ENCODE measurements at regions not wholly inside any gene's neighbourhood (a gene's known extent, or its start where the extent isn't known, plus 50 kb on each side); places are given as distances from the start of the nearest gene placed in this dataset.
"Not testable (repeated sequence)": the region's sequence is repeated elsewhere in the genome, so short reads cannot be mapped to it uniquely, and the experiment has no call there.

GRCh38 chr3:94482686-94483085, 419.8 kb downstream of the NSUN3 start:
- no peak for TF ChIP-seq LEF1 (IDR thresholded peaks at IDR 0.05; ENCODE audit: borderline replicate concordance)
- TF ChIP-seq ZNF384 (IDR thresholded peaks at IDR 0.05) = no peak
- DNase-seq (ENCODE audit: extremely low spot score) = no peak
- POLR2A ChIA-PET = no interaction called here
- CTCF ChIA-PET = no interaction called here

GRCh38 chr3:94483403-94483802, 420.5 kb downstream of the NSUN3 start:
- ChIA-PET CTCF (no interaction called here), POLR2A (no interaction called here)
- no peak for DNase-seq (ENCODE audit: extremely low spot score)
- TF ChIP-seq ARNT (IDR thresholded peaks at IDR 0.05) (no peak), TARDBP (IDR thresholded peaks at IDR 0.05) (no peak), BHLHE40 (IDR thresholded peaks at IDR 0.05; ENCODE audit: borderline replicate concordance) (no peak), ZNF384 (IDR thresholded peaks at IDR 0.05) (no peak), HDGF (IDR thresholded peaks at IDR 0.05; ENCODE audit: borderline replicate concordance) (no peak), FOXK2 (IDR thresholded peaks at IDR 0.05) (no peak), LEF1 (IDR thresholded peaks at IDR 0.05; ENCODE audit: borderline replicate concordance) (no peak), CTBP1 (IDR thresholded peaks at IDR 0.05; ENCODE audit: borderline replicate concordance) (no peak), L3MBTL2 (conservative IDR thresholded peaks at IDR 0.05) (no peak), SUZ12 (IDR thresholded peaks at IDR 0.05) (no peak), ELF4 (IDR thresholded peaks at IDR 0.05) (no peak), SP1 (IDR thresholded peaks at IDR 0.05) (no peak)

GRCh38 chr3:94494992-94495391, 432.1 kb downstream of the NSUN3 start:
- POLR2A ChIA-PET = no interaction called here
- TF ChIP-seq LEF1 (IDR thresholded peaks at IDR 0.05; ENCODE audit: borderline replicate concordance) = no peak
- TF ChIP-seq PKNOX1 (IDR thresholded peaks at IDR 0.05) = no peak
- no peak for TF ChIP-seq FOXK2 (IDR thresholded peaks at IDR 0.05)
- no peak for TF ChIP-seq NFRKB (IDR thresholded peaks at IDR 0.05)
- no peak for TF ChIP-seq FOXM1 (IDR thresholded peaks at IDR 0.05; ENCODE audit: borderline replicate concordance)
- TF ChIP-seq L3MBTL2 (conservative IDR thresholded peaks at IDR 0.05) = no peak
- TF ChIP-seq CTBP1 (IDR thresholded peaks at IDR 0.05; ENCODE audit: borderline replicate concordance) = no peak
- no peak for TF ChIP-seq TARDBP (IDR thresholded peaks at IDR 0.05)
- TF ChIP-seq ELF4 (IDR thresholded peaks at IDR 0.05) = no peak
- no peak for TF ChIP-seq SUZ12 (IDR thresholded peaks at IDR 0.05)
- TF ChIP-seq ARNT (IDR thresholded peaks at IDR 0.05) = no peak
- no peak for TF ChIP-seq HDGF (IDR thresholded peaks at IDR 0.05; ENCODE audit: borderline replicate concordance)
- no peak for TF ChIP-seq FOXA1 (IDR thresholded peaks at IDR 0.05)
- TF ChIP-seq ZNF384 (IDR thresholded peaks at IDR 0.05) = no peak
- TF ChIP-seq BHLHE40 (IDR thresholded peaks at IDR 0.05; ENCODE audit: borderline replicate concordance) = no peak
- CTCF ChIA-PET = no interaction called here
- no peak for DNase-seq (ENCODE audit: extremely low spot score)

GRCh38 chr3:94500146-94500545, 437.3 kb downstream of the NSUN3 start:
- POLR2A ChIA-PET = no interaction called here
- TF ChIP-seq BHLHE40 (IDR thresholded peaks at IDR 0.05; ENCODE audit: borderline replicate concordance) = no peak
- no peak for TF ChIP-seq PKNOX1 (IDR thresholded peaks at IDR 0.05)
- TF ChIP-seq FOXA1 (IDR thresholded peaks at IDR 0.05) = no peak
- TF ChIP-seq L3MBTL2 (conservative IDR thresholded peaks at IDR 0.05) = no peak
- no peak for TF ChIP-seq CTBP1 (IDR thresholded peaks at IDR 0.05; ENCODE audit: borderline replicate concordance)
- no peak for TF ChIP-seq FOXK2 (IDR thresholded peaks at IDR 0.05)
- no peak for TF ChIP-seq ARNT (IDR thresholded peaks at IDR 0.05)
- TF ChIP-seq FOXM1 (IDR thresholded peaks at IDR 0.05; ENCODE audit: borderline replicate concordance) = no peak
- no peak for TF ChIP-seq ZNF384 (IDR thresholded peaks at IDR 0.05)
- TF ChIP-seq HDGF (IDR thresholded peaks at IDR 0.05; ENCODE audit: borderline replicate concordance) = no peak
- no peak for TF ChIP-seq LEF1 (IDR thresholded peaks at IDR 0.05; ENCODE audit: borderline replicate concordance)
- no peak for TF ChIP-seq SP1 (IDR thresholded peaks at IDR 0.05)
- no peak for TF ChIP-seq SUZ12 (IDR thresholded peaks at IDR 0.05)
- TF ChIP-seq NFRKB (IDR thresholded peaks at IDR 0.05) = no peak
- CTCF ChIA-PET = no interaction called here
- DNase-seq (ENCODE audit: extremely low spot score) = no peak

- DNase-seq (ENCODE audit: extremely low spot score); POLR2A ChIA-PET; CTCF ChIA-PET: not testable (repeated sequence)
Observed at GRCh38 chr3:94507354-94507753, 444.5 kb downstream of the NSUN3 start.

GRCh38 chr3:94512876-94513275, 450.0 kb downstream of the NSUN3 start:
- no peak for DNase-seq (ENCODE audit: extremely low spot score)
- ChIA-PET POLR2A (no interaction called here), CTCF (no interaction called here)
- TF ChIP-seq PKNOX1 (IDR thresholded peaks at IDR 0.05) = no peak
- no peak for TF ChIP-seq HDGF (IDR thresholded peaks at IDR 0.05; ENCODE audit: borderline replicate concordance)
- no peak for TF ChIP-seq FOXK2 (IDR thresholded peaks at IDR 0.05)
- TF ChIP-seq ELF4 (IDR thresholded peaks at IDR 0.05) = no peak
- no peak for TF ChIP-seq LEF1 (IDR thresholded peaks at IDR 0.05; ENCODE audit: borderline replicate concordance)
- TF ChIP-seq SUZ12 (IDR thresholded peaks at IDR 0.05) = no peak
- TF ChIP-seq ZNF384 (IDR thresholded peaks at IDR 0.05) = no peak
- no peak for TF ChIP-seq TARDBP (IDR thresholded peaks at IDR 0.05)
- TF ChIP-seq ARNT (IDR thresholded peaks at IDR 0.05) = no peak
- no peak for TF ChIP-seq SP1 (IDR thresholded peaks at IDR 0.05)

- TF ChIP-seq PKNOX1 (IDR thresholded peaks at IDR 0.05) (no peak), TARDBP (IDR thresholded peaks at IDR 0.05) (no peak)
- POLR2A ChIA-PET = no interaction called here
- CTCF ChIA-PET = no interaction called here
- no peak for DNase-seq (ENCODE audit: extremely low spot score)
Observed at GRCh38 chr3:94513600-94513999, 450.7 kb downstream of the NSUN3 start.
